GM12878 (cell line): ENCODE measurements at regions not wholly inside any gene's neighbourhood (a gene's known extent, or its start where the extent isn't known, plus 50 kb on each side); places are given as distances from the start of the nearest gene placed in this dataset.

Experiments used
- ATAC-seq: fragments of 200-7000 bp; cut with Tn5 transposase; 3 replicates; pipeline ENCODE4 v1.9.1; 2020; ENCODE audit warnings: mild to moderate bottlenecking, moderate library complexity
- BruUV-seq: library from RNA; stranded (reverse); fragments of 400-500 nt; replicated peaks from 2 replicates; lab custom pipeline; 2021; lab: Mats Ljungman, UMichigan
- CTCF ChIA-PET: fragments of 300-600 bp; sonication (Branson Sonifier 250); formaldehyde crosslinking; extraction: SDS; loops from one replicate; lab custom pipeline; 2021; ENCODE audit warnings: inconsistent platforms; lab: Yijun Ruan, JAX
- POLR2A ChIA-PET: fragments of 350-600 bp; formaldehyde crosslinking; extraction: SDS; loops from one replicate; lab custom pipeline; 2021; ENCODE audit warnings: inconsistent platforms; lab: Charles Lee
- RAD21 ChIA-PET: fragments of 300-600 bp; sonication (Branson Sonifier 250); formaldehyde crosslinking; loops from one replicate; lab custom pipeline; 2023; ENCODE audit warnings: antibody characterized with exemption; ENCODE audit not compliant: unreplicated experiment; lab: Charles Lee
- SMC1A ChIA-PET: fragments of 300-600 bp; sonication (Branson Sonifier 250); formaldehyde crosslinking; loops from one replicate; lab custom pipeline; 2023; ENCODE audit not compliant: unreplicated experiment, uncharacterized antibody; lab: Charles Lee
- DNase-seq: peaks from one replicate; pipeline ENCODE4 v3.0.0-alpha.2; 2011; ENCODE audit warnings: low read depth, low spot score
- FAIRE-seq: peaks from 3 replicates; lab custom pipeline; 2011; peaks lifted over from hg19 to GRCh38; lab: Jason Lieb, UNC
- H2AFZ ChIP-seq: 2 replicates; pipeline ENCODE4 v1.6.0; 2011; ENCODE audit warnings: low read depth, low read length, control low read depth; ENCODE audit not compliant: control insufficient read depth
- H3K27ac ChIP-seq: 2 replicates; pipeline ENCODE4 v1.5.1; 2011; ENCODE audit warnings: control low read depth; ENCODE audit not compliant: control insufficient read depth, insufficient read depth
- H3K27me3 ChIP-seq, 2 experiments: replicated peaks in 1 of 2; 2 replicates each; pipeline versions ENCODE4 v1.6.0 to v1.6.1; 2011; ENCODE audit warnings: low read length in 1 of 2; ENCODE audit not compliant: control insufficient read depth in 2 of 2, insufficient read depth in 2 of 2
- H3K36me3 ChIP-seq, 2 experiments: 2 replicates each; pipeline ENCODE4 v1.5.1; 2011; ENCODE audit warnings: low read length in 1 of 2; ENCODE audit not compliant: control insufficient read depth in 2 of 2, insufficient read depth in 2 of 2
- H3K4me1 ChIP-seq: 2 replicates; pipeline ENCODE4 v1.6.1; 2011; ENCODE audit warnings: mild to moderate bottlenecking, low read length, moderate library complexity, mixed read lengths; ENCODE audit not compliant: control insufficient read depth, insufficient read depth
- H3K4me2 ChIP-seq: 2 replicates; pipeline ENCODE4 v1.6.0; 2011; ENCODE audit warnings: control low read depth; ENCODE audit not compliant: control insufficient read depth, insufficient read depth
- H3K4me3 ChIP-seq: fragments of 200-600 bp; sonication (generic); 2 replicates; pipeline ENCODE4 v1.5.1; 2016
- H3K79me2 ChIP-seq: 2 replicates; pipeline ENCODE4 v1.6.0; 2011; ENCODE audit warnings: low read length; ENCODE audit not compliant: control insufficient read depth, insufficient read depth
- H3K9ac ChIP-seq: 2 replicates; pipeline ENCODE4 v1.8.0; 2011; ENCODE audit warnings: low read length, control low read depth, mixed read lengths; ENCODE audit not compliant: control insufficient read depth, insufficient read depth
- H3K9me3 ChIP-seq: replicated peaks from 3 replicates; pipeline ENCODE4 v1.5.1; 2011; ENCODE audit warnings: mild to moderate bottlenecking, low read length; ENCODE audit not compliant: control insufficient read depth, insufficient read depth
- H4K20me1 ChIP-seq: 2 replicates; pipeline ENCODE4 v1.6.0; 2011; ENCODE audit not compliant: control insufficient read depth, insufficient read depth
- ASH2L ChIP-seq: fragments of 300-600, 200-600 bp; sonication (generic); IDR thresholded peaks from 2 replicates; pipeline ENCODE4 v1.6.1; 2017; ENCODE audit warnings: low read depth, mild to moderate bottlenecking, borderline replicate concordance
- BACH1 ChIP-seq: fragments of 450-650 bp; IDR thresholded peaks from 2 replicates; pipeline ENCODE4 v1.6.1; 2017; ENCODE audit warnings: mild to moderate bottlenecking, borderline replicate concordance
- BMI1 ChIP-seq: fragments of 450-650 bp; IDR thresholded peaks from 2 replicates; pipeline ENCODE4 v1.6.1; 2016; ENCODE audit warnings: mild to moderate bottlenecking, moderate library complexity, borderline replicate concordance
- CBX3 ChIP-seq: fragments of 200-600 bp; sonication (generic); IDR thresholded peaks from 2 replicates; pipeline ENCODE4 v1.6.1; 2016; ENCODE audit warnings: low read depth, borderline replicate concordance
- CHD4 ChIP-seq: fragments of 200-600 bp; sonication (generic); IDR thresholded peaks from 2 replicates; pipeline ENCODE4 v1.6.1; 2016; ENCODE audit warnings: mild to moderate bottlenecking
- E4F1 ChIP-seq: fragments of 450-650 bp; IDR thresholded peaks from 2 replicates; pipeline ENCODE4 v1.6.1; 2018; ENCODE audit warnings: borderline replicate concordance, mild to moderate bottlenecking; ENCODE audit not compliant: partially characterized antibody
- HDAC2 ChIP-seq: fragments of 200-600 bp; sonication (generic); IDR thresholded peaks from 2 replicates; pipeline ENCODE4 v1.6.1; 2017
- HDGF ChIP-seq: fragments of 450-650 bp; IDR thresholded peaks from 2 replicates; pipeline ENCODE4 v1.6.1; 2016; ENCODE audit warnings: antibody characterized with exemption
- JUND ChIP-seq: IDR thresholded peaks from 2 replicates; pipeline ENCODE4 v1.6.1; 2012; ENCODE audit warnings: low read depth, mild to moderate bottlenecking, low read length, improper control_type of control experiment, moderate library complexity
- MEF2A ChIP-seq: IDR thresholded peaks from 2 replicates; pipeline ENCODE4 v1.6.1; 2011; ENCODE audit warnings: low read depth, mild to moderate bottlenecking, low read length, moderate library complexity; ENCODE audit not compliant: insufficient read depth
- MEF2B ChIP-seq: fragments of 450-650 bp; IDR thresholded peaks from 2 replicates; pipeline ENCODE4 v1.6.1; 2018; ENCODE audit warnings: mild to moderate bottlenecking, moderate library complexity; ENCODE audit not compliant: partially characterized antibody, poor library complexity, severe bottlenecking
- NBN ChIP-seq: fragments of 450-650 bp; IDR thresholded peaks from 2 replicates; pipeline ENCODE4 v1.6.1; 2016
- PAX8 ChIP-seq: fragments of 450-650 bp; IDR thresholded peaks from 2 replicates; pipeline ENCODE4 v1.6.1; 2017; ENCODE audit warnings: mild to moderate bottlenecking, moderate library complexity
- PBX3 ChIP-seq: IDR thresholded peaks from 2 replicates; pipeline ENCODE4 v1.6.1; 2011; ENCODE audit warnings: mild to moderate bottlenecking, low read depth, low read length, moderate library complexity; ENCODE audit not compliant: insufficient replicate concordance
- RAD51 ChIP-seq: fragments of 450-650 bp; IDR thresholded peaks from 2 replicates; pipeline ENCODE4 v1.6.1; 2016; ENCODE audit warnings: moderate library complexity, mild to moderate bottlenecking, inconsistent platforms
- RCOR1 ChIP-seq: conservative IDR thresholded peaks from 2 replicates; pipeline ENCODE4 v1.6.1; 2012; ENCODE audit warnings: low read depth, low read length, improper control_type of control experiment
- SMAD1 ChIP-seq: fragments of 450-650 bp; IDR thresholded peaks from 2 replicates; pipeline ENCODE4 v1.6.1; 2018; ENCODE audit warnings: mild to moderate bottlenecking, low read depth; ENCODE audit not compliant: partially characterized antibody
- SREBF2 ChIP-seq: IDR thresholded peaks from 2 replicates; pipeline ENCODE4 v1.6.1; 2012; ENCODE audit warnings: mild to moderate bottlenecking, low read length
- STAT3 ChIP-seq: IDR thresholded peaks from 2 replicates; pipeline ENCODE4 v1.6.1; 2011; ENCODE audit warnings: low read depth, low read length, improper control_type of control experiment
- WGBS: methylation state at CpG from one replicate; pipeline ENCODE4 v1.1.6; 2016; ENCODE audit warnings: low lambda C conversion rate; ENCODE audit not compliant: insufficient replicate concordance, insufficient coverage; ENCODE audit errors: missing lambda C conversion rate; 5-methylcytosine and 5-hydroxymethylcytosine counted together
- in situ Hi-C: fragments of 300-500 bp; cut with MboI; formaldehyde crosslinking; loops from 9 replicates; pipeline ENCODE4 v1.14.3; 2018; ENCODE audit warnings: mixed read lengths
- intact Hi-C: fragments of 100-400 bp; cut with micrococcal nuclease; formaldehyde crosslinking; loops from one replicate; pipeline ENCODE4 v1.14.2; 2022; ENCODE audit not compliant: unreplicated experiment

GRCh38 chr16:9302072-9302471 is 210.6 kb downstream of the HAPSTR1 start:
- Histone ChIP-seq H3K36me3 (no peaks in the 10 kb centered on the region), H4K20me1 (no peaks in the 10 kb centered on the region), H3K79me2 (no peaks in the 10 kb centered on the region), H3K27ac (no peak overlapping the region), H3K4me2 (no peak overlapping the region), H3K4me3 (no peak overlapping the region), H3K27me3 (0 out of 4 replicates have a peak, but pooled peaks cover 0 to 3% of the 10 kb centered on the region in 2 experiments), H3K9me3 (no peaks in the 10 kb centered on the region), H3K4me1 (no peaks in the 10 kb centered on the region), H2AFZ (no peak overlapping the region), H3K9ac (no peak overlapping the region)
- no peak for DNase-seq
- RAD21 ChIA-PET = no interaction called here
- SMC1A ChIA-PET = no interaction called here
- FAIRE-seq = no peak
- ATAC-seq = no peak
- 32% methylated on average over 6 of the region's 6 CpGs for WGBS
- no TSS peak for BruUV-seq
- TF ChIP-seq RCOR1 (no peak), SMAD1 (no peak), HDAC2 (no peak), BACH1 (no peak), HDGF (no peak), STAT3 (no peak), SREBF2 (no peak), CHD4 (no peak), ASH2L (no peak), JUND (no peak)
- POLR2A ChIA-PET = no interaction called here
- intact Hi-C loops (no loop called here), in situ Hi-C loops (no loop called here)
- CTCF ChIA-PET = interaction anchor here (2.0 kb wide), 1 partner anchor 12 kb away, joined by 4 read pairs; no protein-coding TSS in a partner anchor

- in situ Hi-C loops (no loop called here), intact Hi-C loops (no loop called here)
- RAD21 ChIA-PET = no interaction called here
- no peaks in the 10 kb centered on the region for H3K4me1 ChIP-seq
- POLR2A ChIA-PET = no interaction called here
- no peak overlapping the region for H3K27ac ChIP-seq
- FAIRE-seq (no peak), ATAC-seq (no peak), DNase-seq (no peak)
- no TSS peak for BruUV-seq
- H3K4me2 ChIP-seq = no peak overlapping the region
- 0% methylated on average over 3 of the region's 3 CpGs for WGBS
- H4K20me1 ChIP-seq = no peaks in the 10 kb centered on the region
- H3K9me3 ChIP-seq = no peaks in the 10 kb centered on the region
- H3K4me3 ChIP-seq = no peak overlapping the region
- H3K27me3 ChIP-seq = peaks cover 0 to 3% of the 10 kb centered on the region in 2 experiments; a peak in 1 of 4 replicates
- no peak overlapping the region for H3K9ac ChIP-seq
- CTCF ChIA-PET = interaction anchor here (1.4 kb wide), 1 partner anchor 8 kb away, joined by 4 read pairs; no protein-coding TSS in a partner anchor
- no peak overlapping the region for H2AFZ ChIP-seq
- no peaks in the 10 kb centered on the region for H3K36me3 ChIP-seq
- H3K79me2 ChIP-seq = no peaks in the 10 kb centered on the region
- SMC1A ChIA-PET = no interaction called here
- no peak for TF ChIP-seq MEF2B
- no peak for TF ChIP-seq BMI1
- TF ChIP-seq E4F1 = no peak
- TF ChIP-seq PAX8 = no peak
- no peak for TF ChIP-seq PBX3
- TF ChIP-seq RAD51 = no peak
- TF ChIP-seq NBN = no peak
- no peak for TF ChIP-seq CBX3
- no peak for TF ChIP-seq MEF2A
These were observed 215.3 kb downstream of the HAPSTR1 start for GRCh38 chr16:9306753-9307152.
